Loucy (cell line): ENCODE measurements at regions not wholly inside any gene's neighbourhood (a gene's known extent, or its start where the extent isn't known, plus 50 kb on each side); places are given as distances from the start of the nearest gene placed in this dataset.

Experiments
- EZH2phosphoT487 ChIP-seq: fragments of 200-600 bp; IDR thresholded peaks from 2 replicates; pipeline ENCODE4 v1.6.1; 2018; ENCODE audit warnings: antibody characterized with exemption, mild to moderate bottlenecking, moderate library complexity, borderline replicate concordance
- TF ChIP-seq, protein P1 (sequence below): fragments of 200-600 bp; sonication (generic); conservative IDR thresholded peaks from 2 replicates; pipeline ENCODE4 v1.5.1; 2014; ENCODE audit warnings: mild to moderate bottlenecking, antibody characterized with exemption, low read length

DNA sequence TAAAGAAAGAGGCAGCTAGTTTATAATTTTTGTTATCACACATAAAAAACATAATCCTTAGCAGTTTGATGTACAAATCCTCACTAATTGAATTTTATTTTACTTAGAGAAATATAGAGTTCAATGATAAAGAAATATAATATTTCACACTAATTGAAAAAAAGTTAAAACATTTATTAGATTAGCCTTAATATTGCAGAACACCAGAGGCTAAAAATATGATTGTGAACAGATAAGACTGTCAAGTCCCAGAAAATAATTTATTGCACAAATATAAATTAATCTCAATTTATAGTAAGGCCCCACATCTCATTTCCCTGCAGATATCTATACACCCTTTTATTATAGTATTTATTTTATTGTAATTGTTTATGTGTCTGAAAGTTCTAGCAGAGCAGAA, 690.8 kb upstream of the PHF14 start:
- TF ChIP-seq, protein P1, sequence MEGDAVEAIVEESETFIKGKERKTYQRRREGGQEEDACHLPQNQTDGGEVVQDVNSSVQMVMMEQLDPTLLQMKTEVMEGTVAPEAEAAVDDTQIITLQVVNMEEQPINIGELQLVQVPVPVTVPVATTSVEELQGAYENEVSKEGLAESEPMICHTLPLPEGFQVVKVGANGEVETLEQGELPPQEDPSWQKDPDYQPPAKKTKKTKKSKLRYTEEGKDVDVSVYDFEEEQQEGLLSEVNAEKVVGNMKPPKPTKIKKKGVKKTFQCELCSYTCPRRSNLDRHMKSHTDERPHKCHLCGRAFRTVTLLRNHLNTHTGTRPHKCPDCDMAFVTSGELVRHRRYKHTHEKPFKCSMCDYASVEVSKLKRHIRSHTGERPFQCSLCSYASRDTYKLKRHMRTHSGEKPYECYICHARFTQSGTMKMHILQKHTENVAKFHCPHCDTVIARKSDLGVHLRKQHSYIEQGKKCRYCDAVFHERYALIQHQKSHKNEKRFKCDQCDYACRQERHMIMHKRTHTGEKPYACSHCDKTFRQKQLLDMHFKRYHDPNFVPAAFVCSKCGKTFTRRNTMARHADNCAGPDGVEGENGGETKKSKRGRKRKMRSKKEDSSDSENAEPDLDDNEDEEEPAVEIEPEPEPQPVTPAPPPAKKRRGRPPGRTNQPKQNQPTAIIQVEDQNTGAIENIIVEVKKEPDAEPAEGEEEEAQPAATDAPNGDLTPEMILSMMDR, result no peak
- no peak for TF ChIP-seq EZH2phosphoT487
